ENCODE measurements at regions not wholly inside any gene's neighbourhood (a gene's known extent, or its start where the extent isn't known, plus 50 kb on each side); places are given as distances from the start of the nearest gene placed in this dataset.
"Not testable (repeated sequence)": the region's sequence is repeated elsewhere in the genome, so short reads cannot be mapped to it uniquely, and the experiment has no call there.

DNA sequence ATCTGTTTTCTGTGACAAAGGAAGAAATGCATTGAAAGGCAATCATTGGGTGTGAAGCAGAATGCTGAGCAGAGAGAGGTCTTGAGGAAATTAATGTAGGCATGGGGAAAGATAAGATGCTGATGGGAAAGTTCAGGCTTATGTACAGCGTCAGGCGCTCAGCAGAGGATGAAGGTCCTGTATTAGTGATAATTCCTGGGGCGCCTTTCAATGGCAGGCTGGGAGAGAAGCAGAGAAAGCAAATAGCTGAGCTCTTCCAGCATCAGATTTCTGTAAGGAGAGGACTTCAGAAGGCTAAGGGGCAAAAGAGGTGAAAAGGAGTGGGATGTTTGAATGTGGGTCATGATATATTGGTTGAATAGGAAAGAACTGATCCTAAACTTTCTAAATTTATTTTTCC, 129.8 kb downstream of the HNMT start:
- TF ChIP-seq, protein P1, sequence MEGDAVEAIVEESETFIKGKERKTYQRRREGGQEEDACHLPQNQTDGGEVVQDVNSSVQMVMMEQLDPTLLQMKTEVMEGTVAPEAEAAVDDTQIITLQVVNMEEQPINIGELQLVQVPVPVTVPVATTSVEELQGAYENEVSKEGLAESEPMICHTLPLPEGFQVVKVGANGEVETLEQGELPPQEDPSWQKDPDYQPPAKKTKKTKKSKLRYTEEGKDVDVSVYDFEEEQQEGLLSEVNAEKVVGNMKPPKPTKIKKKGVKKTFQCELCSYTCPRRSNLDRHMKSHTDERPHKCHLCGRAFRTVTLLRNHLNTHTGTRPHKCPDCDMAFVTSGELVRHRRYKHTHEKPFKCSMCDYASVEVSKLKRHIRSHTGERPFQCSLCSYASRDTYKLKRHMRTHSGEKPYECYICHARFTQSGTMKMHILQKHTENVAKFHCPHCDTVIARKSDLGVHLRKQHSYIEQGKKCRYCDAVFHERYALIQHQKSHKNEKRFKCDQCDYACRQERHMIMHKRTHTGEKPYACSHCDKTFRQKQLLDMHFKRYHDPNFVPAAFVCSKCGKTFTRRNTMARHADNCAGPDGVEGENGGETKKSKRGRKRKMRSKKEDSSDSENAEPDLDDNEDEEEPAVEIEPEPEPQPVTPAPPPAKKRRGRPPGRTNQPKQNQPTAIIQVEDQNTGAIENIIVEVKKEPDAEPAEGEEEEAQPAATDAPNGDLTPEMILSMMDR (IDR thresholded peaks at IDR 0.05; ENCODE audit: insufficient read depth, missing control alignments), result no peak
- DNase-seq (ENCODE audit: insufficient read length, low spot score) (no peak), FAIRE-seq (no peak)

DNA sequence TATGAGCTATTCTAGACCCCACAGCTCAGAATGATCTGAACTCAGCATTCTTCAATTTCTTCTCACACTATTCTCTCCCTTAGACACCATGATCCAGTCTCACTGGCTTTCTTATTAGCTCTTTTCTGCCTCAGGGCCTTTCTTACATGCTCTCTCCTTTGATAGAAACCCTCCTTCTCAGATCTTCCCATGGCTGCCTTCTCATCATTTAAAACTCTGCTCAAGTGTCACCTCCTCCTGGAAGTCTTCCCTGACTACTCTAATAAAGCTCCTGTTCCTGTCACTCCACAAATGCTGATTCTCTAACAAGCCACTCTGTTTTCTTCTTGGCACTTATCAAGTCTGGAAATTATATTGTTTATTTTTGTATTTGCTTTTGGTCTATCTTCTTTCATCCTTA, 131.1 kb downstream of the HNMT start:
- FAIRE-seq (no peak), DNase-seq (ENCODE audit: insufficient read length, low spot score) (no peak)
- TF ChIP-seq, protein P1 (IDR thresholded peaks at IDR 0.05; ENCODE audit: insufficient read depth, missing control alignments), result no peak

DNA sequence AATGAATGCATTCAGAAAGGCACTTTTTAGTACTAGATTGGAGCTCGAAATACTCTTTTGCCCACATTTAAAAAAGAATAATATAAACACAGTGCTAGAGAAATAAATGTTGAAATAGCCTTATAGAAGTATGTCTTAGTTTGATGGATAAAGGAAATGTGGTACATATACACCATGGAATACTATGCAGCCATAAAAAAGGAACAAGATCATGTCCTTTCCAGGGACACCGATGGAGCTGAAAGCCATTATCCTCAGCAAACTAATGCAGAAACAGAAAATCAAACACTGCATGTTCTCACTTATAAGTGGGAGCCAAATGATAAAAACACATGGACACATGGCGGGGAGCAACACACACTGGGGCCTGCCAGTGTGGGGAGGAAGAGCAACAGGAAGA, 135.0 kb downstream of the HNMT start:
- DNase-seq (ENCODE audit: insufficient read length, low spot score); FAIRE-seq: not testable (repeated sequence)

GRCh38 chr2:138101718-138102117, 137.4 kb downstream of the HNMT start:
- TF ChIP-seq, protein P1 (IDR thresholded peaks at IDR 0.05; ENCODE audit: insufficient read depth, missing control alignments), result no peak
- no peak for FAIRE-seq
- DNase-seq (ENCODE audit: insufficient read length, low spot score), result no peak

- TF ChIP-seq, protein P1 (IDR thresholded peaks at IDR 0.05; ENCODE audit: insufficient read depth, missing control alignments), result no peak
- DNase-seq (ENCODE audit: insufficient read length, low spot score) (no peak), FAIRE-seq (no peak)
Observed at GRCh38 chr2:138102664-138103063, 138.4 kb downstream of the HNMT start.

- TF ChIP-seq, protein P1 (IDR thresholded peaks at IDR 0.05; ENCODE audit: insufficient read depth, missing control alignments), result no peak
- FAIRE-seq, result no peak
- no peak for DNase-seq (ENCODE audit: insufficient read length, low spot score)
Observed at GRCh38 chr2:138103156-138103555, 138.9 kb downstream of the HNMT start.

GRCh38 chr2:138104071-138104470, 139.8 kb downstream of the HNMT start:
- FAIRE-seq (no peak), DNase-seq (ENCODE audit: insufficient read length, low spot score) (no peak)
- TF ChIP-seq, protein P1 (IDR thresholded peaks at IDR 0.05; ENCODE audit: insufficient read depth, missing control alignments), result no peak

- TF ChIP-seq, protein P1 (IDR thresholded peaks at IDR 0.05; ENCODE audit: insufficient read depth, missing control alignments), result no peak
- DNase-seq (ENCODE audit: insufficient read length, low spot score), result no peak
- FAIRE-seq, result no peak
Observed at GRCh38 chr2:138105358-138105757, 141.1 kb downstream of the HNMT start.

Measured in D721Med (cell line).